Muscle of arm (tissue), 1 donor: ENCODE measurements at regions not wholly inside any gene's neighbourhood (a gene's known extent, or its start where the extent isn't known, plus 50 kb on each side); places are given as distances from the start of the nearest gene placed in this dataset.
"Not testable (repeated sequence)": the region's sequence is repeated elsewhere in the genome, so short reads cannot be mapped to it uniquely, and the experiment has no call there.

ENCODE experiments used
- DNase-seq: peaks from one replicate; pipeline ENCODE4 v3.0.0-alpha.2; 2013

- DNase-seq = no peak
Observed at GRCh38 chr17:33896263-33896662, 358.8 kb upstream of the CCL2 start.

- DNase-seq = no peak
Observed at GRCh38 chr17:33901085-33901484, 354.0 kb upstream of the CCL2 start.

- no peak for DNase-seq
Observed at GRCh38 chr17:33902901-33903449, 352.1 kb upstream of the CCL2 start.

GRCh38 chr17:33904476-33904875 lies 350.6 kb upstream of the CCL2 start:
- DNase-seq = no peak

- no peak for DNase-seq
Observed at GRCh38 chr17:33905338-33905800, 349.7 kb upstream of the CCL2 start.

GRCh38 chr17:33908363-33909064 lies 346.6 kb upstream of the CCL2 start:
- DNase-seq = no peak

- no peak for DNase-seq
Observed at GRCh38 chr17:33910200-33910857, 344.8 kb upstream of the CCL2 start.

- no peak for DNase-seq
Observed at GRCh38 chr17:33914125-33914524, 341.0 kb upstream of the CCL2 start.

- no peak for DNase-seq
Observed at GRCh38 chr17:33922971-33923370, 332.1 kb upstream of the CCL2 start.

GRCh38 chr17:33924104-33924503 lies 331.0 kb upstream of the CCL2 start:
- no peak for DNase-seq

- no peak for DNase-seq
Observed at GRCh38 chr17:33925649-33926048, 329.4 kb upstream of the CCL2 start.

- no peak for DNase-seq
Observed at GRCh38 chr17:33927732-33928133, 327.4 kb upstream of the CCL2 start.

GRCh38 chr17:33929181-33929724 lies 325.8 kb upstream of the CCL2 start:
- no peak for DNase-seq

GRCh38 chr17:33931148-33931814 lies 323.8 kb upstream of the CCL2 start:
- not testable (repeated sequence) for DNase-seq

- DNase-seq = no peak
Observed at GRCh38 chr17:33932996-33933395, 322.1 kb upstream of the CCL2 start.

- no peak for DNase-seq
Observed at GRCh38 chr17:33933576-33933975, 321.5 kb upstream of the CCL2 start.

GRCh38 chr17:33934696-33935095 lies 320.4 kb upstream of the CCL2 start:
- no peak for DNase-seq

GRCh38 chr17:33935822-33936221 lies 319.3 kb upstream of the CCL2 start:
- DNase-seq = no peak

- no peak for DNase-seq
Observed at GRCh38 chr17:33936764-33937163, 318.3 kb upstream of the CCL2 start.

- DNase-seq = no peak
Observed at GRCh38 chr17:33939959-33940358, 315.1 kb upstream of the CCL2 start.

GRCh38 chr17:33940769-33941370 lies 314.2 kb upstream of the CCL2 start:
- DNase-seq = no peak

- no peak for DNase-seq
Observed at GRCh38 chr17:33941744-33942143, 313.3 kb upstream of the CCL2 start.
